ENCODE measurements at regions not wholly inside any gene's neighbourhood (a gene's known extent, or its start where the extent isn't known, plus 50 kb on each side); places are given as distances from the start of the nearest gene placed in this dataset.

DNA sequence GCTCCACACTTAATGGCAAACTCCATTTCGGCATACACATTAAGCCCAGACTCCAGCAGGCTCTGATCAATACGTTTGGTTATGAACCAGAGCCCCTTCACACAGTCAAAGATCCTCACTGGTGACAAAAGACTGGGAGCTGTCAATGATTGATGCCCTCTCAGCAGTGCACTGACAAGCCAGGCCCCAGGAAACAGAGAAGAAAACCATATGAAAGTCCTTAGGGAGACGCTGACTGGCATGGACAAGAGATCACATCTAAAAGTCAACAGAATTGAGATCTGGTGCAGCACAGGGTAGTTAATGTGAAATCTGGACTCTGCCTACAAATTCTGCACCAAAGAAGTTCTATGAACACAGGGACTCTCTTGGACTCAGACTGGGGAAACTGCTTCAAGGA, 600.9 kb upstream of the NRP1 start:
- TF ChIP-seq TBP (IDR thresholded peaks at IDR 0.05; ENCODE audit: low read depth, low read length) (no peak), CTCF (IDR thresholded peaks at IDR 0.05; ENCODE audit: control extremely low read depth in 1 of 3, insufficient read depth in 1 of 3, low read depth in 1 of 3, low read length in 3 of 3) (no peak)

All from H1 (cell line).